SK-N-SH treated with all-trans-retinoic acid at 6 μM for 48 hours (cell line): ENCODE measurements at regions not wholly inside any gene's neighbourhood (a gene's known extent, or its start where the extent isn't known, plus 50 kb on each side); places are given as distances from the start of the nearest gene placed in this dataset.

Source experiments
- ATAC-seq: fragments of 200-7000 bp; cut with Tn5 transposase; 3 replicates; pipeline ENCODE4 v1.9.1; 2020; ENCODE audit warnings: mild to moderate bottlenecking, moderate library complexity
- BACH2 ChIP-seq: fragments of 250-450 bp; sonication (Bioruptor Pico); IDR thresholded peaks from 2 replicates; pipeline ENCODE4 v1.9.0; 2021; ENCODE audit warnings: mild to moderate bottlenecking, borderline replicate concordance
- CREB5 ChIP-seq: fragments of 250-450 bp; sonication (Bioruptor Pico); IDR thresholded peaks from 2 replicates; pipeline ENCODE4 v1.5.1; 2020; ENCODE audit warnings: low read depth, mild to moderate bottlenecking, moderate library complexity
- CSDC2 ChIP-seq: fragments of 250-450 bp; sonication (Bioruptor Pico); IDR thresholded peaks from 2 replicates; pipeline ENCODE4 v1.5.0; 2020; ENCODE audit warnings: mild to moderate bottlenecking, moderate library complexity
- CSRNP3 ChIP-seq: fragments of 250-450 bp; sonication (Bioruptor Pico); IDR thresholded peaks from 2 replicates; pipeline ENCODE4 v1.5.1; 2021; ENCODE audit warnings: mild to moderate bottlenecking, moderate library complexity
- ESRRG ChIP-seq: fragments of 250-450 bp; sonication (Bioruptor Pico); IDR thresholded peaks from 2 replicates; pipeline ENCODE4 v1.6.1; 2021; ENCODE audit warnings: mild to moderate bottlenecking
- ISL1 ChIP-seq: fragments of 250-450 bp; sonication (Bioruptor Pico); IDR thresholded peaks from 2 replicates; pipeline ENCODE4 v2.1.2; 2022; ENCODE audit warnings: mild to moderate bottlenecking, moderate library complexity
- OSR1 ChIP-seq: fragments of 250-450 bp; sonication (Bioruptor Pico); IDR thresholded peaks from 2 replicates; pipeline ENCODE4 v1.8.0; 2022; ENCODE audit warnings: moderate library complexity, mild to moderate bottlenecking, inconsistent platforms
- POU6F1 ChIP-seq: fragments of 250-450 bp; sonication (Bioruptor Pico); IDR thresholded peaks from 2 replicates; pipeline ENCODE4 v1.8.0; 2021; ENCODE audit warnings: low read depth, mild to moderate bottlenecking, moderate library complexity, borderline replicate concordance
- PPARA ChIP-seq: fragments of 250-450 bp; sonication (Bioruptor Pico); IDR thresholded peaks from 2 replicates; pipeline ENCODE4 v1.5.0; 2020; ENCODE audit warnings: mild to moderate bottlenecking, borderline replicate concordance
- RARB ChIP-seq: fragments of 250-450 bp; sonication (Bioruptor Pico); IDR thresholded peaks from 2 replicates; pipeline ENCODE4 v1.8.0; 2021; ENCODE audit warnings: mild to moderate bottlenecking, moderate library complexity
- SNAI2 ChIP-seq: fragments of 250-450 bp; sonication (Bioruptor Pico); IDR thresholded peaks from 2 replicates; pipeline ENCODE4 v1.5.0; 2020; ENCODE audit warnings: mild to moderate bottlenecking, moderate library complexity
- TSHZ2 ChIP-seq: fragments of 250-450 bp; sonication (Bioruptor Pico); IDR thresholded peaks from 2 replicates; pipeline ENCODE4 v1.5.0; 2020; ENCODE audit warnings: mild to moderate bottlenecking, moderate library complexity
- ZC3H10 ChIP-seq: fragments of 250-450 bp; sonication (Bioruptor Pico); IDR thresholded peaks from 2 replicates; pipeline ENCODE4 v1.5.1; 2021; ENCODE audit warnings: mild to moderate bottlenecking, moderate library complexity
- ZNF565 ChIP-seq: fragments of 450-650 bp; formaldehyde crosslinking; conservative IDR thresholded peaks from 2 replicates; pipeline ENCODE4 v1.5.0; 2020; ENCODE audit warnings: low read depth, mild to moderate bottlenecking, moderate library complexity
- ZNF70 ChIP-seq: fragments of 450-650 bp; formaldehyde crosslinking; IDR thresholded peaks from 2 replicates; pipeline ENCODE4 v1.5.0; 2020; ENCODE audit warnings: mild to moderate bottlenecking, moderate library complexity
- ZNF8 ChIP-seq: fragments of 450-650 bp; formaldehyde crosslinking; IDR thresholded peaks from 2 replicates; pipeline ENCODE4 v1.5.0; 2020; ENCODE audit warnings: mild to moderate bottlenecking, moderate library complexity

GRCh38 chr5:56506211-56506965 lies 273.3 kb upstream of the ANKRD55 start:
- peak; percentile 43; the same call in 2 of the 3 replicates for ATAC-seq
- no peak for TF ChIP-seq BACH2 (CRISPR knock-in tag)
- TF ChIP-seq OSR1 (CRISPR knock-in tag): no peak
- TF ChIP-seq ZNF8: no peak
- no peak for TF ChIP-seq ZNF70 (CRISPR knock-in tag)
- TF ChIP-seq ESRRG (CRISPR knock-in tag): no peak
- TF ChIP-seq ISL1 (CRISPR knock-in tag): peak; percentile 74
- TF ChIP-seq TSHZ2 (CRISPR knock-in tag): no peak
- TF ChIP-seq CSDC2 (CRISPR knock-in tag): no peak
- peak; percentile 46; the same call in 1 of the 2 replicates for TF ChIP-seq CREB5 (CRISPR knock-in tag)
- no peak for TF ChIP-seq PPARA (CRISPR knock-in tag)
- no peak for TF ChIP-seq RARB (CRISPR knock-in tag)
- no peak for TF ChIP-seq SNAI2 (CRISPR knock-in tag)
- no peak for TF ChIP-seq POU6F1
- TF ChIP-seq ZC3H10 (CRISPR knock-in tag): no peak
- TF ChIP-seq ZNF565 (CRISPR knock-in tag): no peak

- no peak for TF ChIP-seq PPARA (CRISPR knock-in tag)
- TF ChIP-seq CSRNP3 (CRISPR knock-in tag): no peak
- no peak for TF ChIP-seq POU6F1
- no peak for TF ChIP-seq TSHZ2 (CRISPR knock-in tag)
- no peak for ATAC-seq
These were observed 270.8 kb upstream of the ANKRD55 start for GRCh38 chr5:56503929-56504328.
